ENCODE measurements at regions not wholly inside any gene's neighbourhood (a gene's known extent, or its start where the extent isn't known, plus 50 kb on each side); places are given as distances from the start of the nearest gene placed in this dataset.
"Not testable (repeated sequence)": the region's sequence is repeated elsewhere in the genome, so short reads cannot be mapped to it uniquely, and the experiment has no call there.

GRCh38 chr11:127943763-127944162, 643.6 kb downstream of the ETS1 start:
- Histone ChIP-seq H3K9ac (ENCODE audit: low read length) (no peak overlapping the region), H3K4me3 (ENCODE audit: low read length) (no peak overlapping the region), H4K20me1 (ENCODE audit: insufficient read depth) (no peaks in the 10 kb centered on the region)

DNA sequence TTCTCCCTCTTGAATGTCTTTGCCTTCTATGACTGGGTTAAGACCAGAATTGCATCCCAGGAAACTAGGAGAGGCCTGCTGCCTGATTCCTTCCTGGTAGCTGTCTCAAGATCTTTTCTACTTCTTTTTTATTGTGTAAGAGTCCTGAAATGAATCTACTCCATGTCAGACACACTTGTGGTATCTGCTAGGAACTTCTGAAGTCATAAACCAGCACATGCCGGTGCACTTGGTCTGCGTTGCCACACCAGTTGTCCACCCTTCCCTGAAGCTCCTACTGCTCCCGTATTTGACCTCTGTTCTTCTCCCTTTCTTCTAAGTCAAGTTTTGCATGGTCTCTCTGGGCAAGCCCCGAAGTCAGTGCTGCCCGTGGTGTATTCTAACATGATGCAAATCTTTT, 644.2 kb downstream of the ETS1 start:
- Histone ChIP-seq H3F3A (ENCODE audit: insufficient read depth, low read length, poor library complexity, severe bottlenecking) (no peaks in the 10 kb centered on the region), H3K9ac (ENCODE audit: low read length) (no peak overlapping the region), H3K4me3 (ENCODE audit: low read length) (no peak overlapping the region), H3K36me3 (ENCODE audit: insufficient read depth, low read length) (no peaks in the 10 kb centered on the region), H3K27ac (ENCODE audit: low read length) (no peak overlapping the region), H3K27me3 (ENCODE audit: insufficient read depth, low read depth, low read length) (no peaks in the 10 kb centered on the region), H3K9me3 (ENCODE audit: low read length) (peaks cover 2% of the 10 kb centered on the region), H4K20me1 (ENCODE audit: insufficient read depth) (no peaks in the 10 kb centered on the region), H3K4me2 (ENCODE audit: low read length) (no peak overlapping the region), H3K9me2 (ENCODE audit: insufficient read depth, low read length) (no peaks in the 10 kb centered on the region), H3K79me2 (replicated peaks; ENCODE audit: insufficient read depth, low read length) (no peaks in the 10 kb centered on the region), H2AFZ (ENCODE audit: low read depth, low read length) (no peak overlapping the region)
- no peak for TF ChIP-seq SMC3 (conservative IDR thresholded peaks at IDR 0.05; ENCODE audit: poor library complexity)
- TF ChIP-seq EZH2 (IDR thresholded peaks at IDR 0.05; ENCODE audit: borderline replicate concordance, insufficient read depth, low read length, poor library complexity, severe bottlenecking), result no peak
- no peak for TF ChIP-seq POLR2AphosphoS5 (IDR thresholded peaks at IDR 0.05)
- no peak for TF ChIP-seq MXI1 (conservative IDR thresholded peaks at IDR 0.05; ENCODE audit: poor library complexity, severe bottlenecking)
- TF ChIP-seq RAD21 (conservative IDR thresholded peaks at IDR 0.05), result no peak
- TF ChIP-seq, protein P1, sequence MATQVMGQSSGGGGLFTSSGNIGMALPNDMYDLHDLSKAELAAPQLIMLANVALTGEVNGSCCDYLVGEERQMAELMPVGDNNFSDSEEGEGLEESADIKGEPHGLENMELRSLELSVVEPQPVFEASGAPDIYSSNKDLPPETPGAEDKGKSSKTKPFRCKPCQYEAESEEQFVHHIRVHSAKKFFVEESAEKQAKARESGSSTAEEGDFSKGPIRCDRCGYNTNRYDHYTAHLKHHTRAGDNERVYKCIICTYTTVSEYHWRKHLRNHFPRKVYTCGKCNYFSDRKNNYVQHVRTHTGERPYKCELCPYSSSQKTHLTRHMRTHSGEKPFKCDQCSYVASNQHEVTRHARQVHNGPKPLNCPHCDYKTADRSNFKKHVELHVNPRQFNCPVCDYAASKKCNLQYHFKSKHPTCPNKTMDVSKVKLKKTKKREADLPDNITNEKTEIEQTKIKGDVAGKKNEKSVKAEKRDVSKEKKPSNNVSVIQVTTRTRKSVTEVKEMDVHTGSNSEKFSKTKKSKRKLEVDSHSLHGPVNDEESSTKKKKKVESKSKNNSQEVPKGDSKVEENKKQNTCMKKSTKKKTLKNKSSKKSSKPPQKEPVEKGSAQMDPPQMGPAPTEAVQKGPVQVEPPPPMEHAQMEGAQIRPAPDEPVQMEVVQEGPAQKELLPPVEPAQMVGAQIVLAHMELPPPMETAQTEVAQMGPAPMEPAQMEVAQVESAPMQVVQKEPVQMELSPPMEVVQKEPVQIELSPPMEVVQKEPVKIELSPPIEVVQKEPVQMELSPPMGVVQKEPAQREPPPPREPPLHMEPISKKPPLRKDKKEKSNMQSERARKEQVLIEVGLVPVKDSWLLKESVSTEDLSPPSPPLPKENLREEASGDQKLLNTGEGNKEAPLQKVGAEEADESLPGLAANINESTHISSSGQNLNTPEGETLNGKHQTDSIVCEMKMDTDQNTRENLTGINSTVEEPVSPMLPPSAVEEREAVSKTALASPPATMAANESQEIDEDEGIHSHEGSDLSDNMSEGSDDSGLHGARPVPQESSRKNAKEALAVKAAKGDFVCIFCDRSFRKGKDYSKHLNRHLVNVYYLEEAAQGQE (IDR thresholded peaks at IDR 0.05; ENCODE audit: borderline replicate concordance), result no peak
- TF ChIP-seq CTCF (IDR thresholded peaks at IDR 0.05; ENCODE audit: poor library complexity, severe bottlenecking), result no peak
- TF ChIP-seq TAF1 (IDR thresholded peaks at IDR 0.05; ENCODE audit: low read depth), result no peak
- TF ChIP-seq EP300 (conservative IDR thresholded peaks at IDR 0.05; ENCODE audit: poor library complexity, severe bottlenecking), result no peak

More at GRCh38 chr11:127943763-127944162, 643.6 kb downstream of the ETS1 start:
- H3K79me2 ChIP-seq (replicated peaks; ENCODE audit: insufficient read depth, low read length), result no peaks in the 10 kb centered on the region
- no peaks in the 10 kb centered on the region for H3K36me3 ChIP-seq (ENCODE audit: insufficient read depth, low read length)
- H3K27me3 ChIP-seq (ENCODE audit: insufficient read depth, low read depth, low read length), result no peaks in the 10 kb centered on the region
- no peak overlapping the region for H2AFZ ChIP-seq (ENCODE audit: low read depth, low read length)
- no peak overlapping the region for H3K27ac ChIP-seq (ENCODE audit: low read length)
- H3K9me2 ChIP-seq (ENCODE audit: insufficient read depth, low read length), result no peaks in the 10 kb centered on the region
- no peaks in the 10 kb centered on the region for H3F3A ChIP-seq (ENCODE audit: insufficient read depth, low read length, poor library complexity, severe bottlenecking)
- no peak overlapping the region for H3K4me2 ChIP-seq (ENCODE audit: low read length)
- TF ChIP-seq POLR2AphosphoS5 (IDR thresholded peaks at IDR 0.05) (no peak), RAD21 (conservative IDR thresholded peaks at IDR 0.05) (no peak), EP300 (conservative IDR thresholded peaks at IDR 0.05; ENCODE audit: poor library complexity, severe bottlenecking) (no peak), SMC3 (conservative IDR thresholded peaks at IDR 0.05; ENCODE audit: poor library complexity) (no peak), CTCF (IDR thresholded peaks at IDR 0.05; ENCODE audit: poor library complexity, severe bottlenecking) (no peak), TAF1 (IDR thresholded peaks at IDR 0.05; ENCODE audit: low read depth) (no peak), EZH2 (IDR thresholded peaks at IDR 0.05; ENCODE audit: borderline replicate concordance, insufficient read depth, low read length, poor library complexity, severe bottlenecking) (no peak), MXI1 (conservative IDR thresholded peaks at IDR 0.05; ENCODE audit: poor library complexity, severe bottlenecking) (no peak)
- TF ChIP-seq, protein P1 (IDR thresholded peaks at IDR 0.05; ENCODE audit: borderline replicate concordance), result no peak
- H3K9me3 ChIP-seq (ENCODE audit: low read length), result peaks cover 2% of the 10 kb centered on the region

DNA sequence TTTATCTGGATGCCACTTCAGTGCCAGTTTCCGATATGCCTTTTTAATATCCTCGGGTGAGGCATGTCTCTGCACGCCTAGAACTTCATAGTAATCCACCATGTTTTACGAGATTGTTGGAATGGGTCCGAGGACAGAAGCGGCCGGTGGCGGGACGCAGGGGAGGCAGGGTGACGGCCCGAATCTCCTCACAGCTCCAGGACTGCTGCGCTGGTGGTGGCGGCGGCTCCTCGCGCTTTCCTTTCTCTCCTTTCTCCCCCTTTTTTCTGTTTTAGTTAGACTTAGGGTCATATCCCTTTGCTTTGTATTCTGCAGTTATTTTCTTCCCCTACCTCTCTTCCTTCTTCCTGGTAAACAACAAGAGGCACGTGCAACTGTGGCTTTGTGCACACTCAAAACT, 645.8 kb downstream of the ETS1 start:
- H3K79me2 ChIP-seq (replicated peaks; ENCODE audit: insufficient read depth, low read length); H4K20me1 ChIP-seq (ENCODE audit: insufficient read depth); H3K4me2 ChIP-seq (ENCODE audit: low read length); H3K36me3 ChIP-seq (ENCODE audit: insufficient read depth, low read length); H2AFZ ChIP-seq (ENCODE audit: low read depth, low read length); H3K27me3 ChIP-seq (ENCODE audit: insufficient read depth, low read depth, low read length); H3K4me3 ChIP-seq (ENCODE audit: low read length); H3F3A ChIP-seq (ENCODE audit: insufficient read depth, low read length, poor library complexity, severe bottlenecking); H3K9ac ChIP-seq (ENCODE audit: low read length); H3K27ac ChIP-seq (ENCODE audit: low read length); H3K9me3 ChIP-seq (ENCODE audit: low read length); H3K9me2 ChIP-seq (ENCODE audit: insufficient read depth, low read length): not testable (repeated sequence)
